Nephron (organoid): ENCODE measurements at regions not wholly inside any gene's neighbourhood (a gene's known extent, or its start where the extent isn't known, plus 50 kb on each side); places are given as distances from the start of the nearest gene placed in this dataset.

ENCODE experiments used
- H3K27ac Mint-ChIP-seq, 3 experiments: 2 replicates each; pipeline ENCODE4 v1.8.0; 2020; ENCODE audit warnings: mixed read lengths in 3 of 3, mild to moderate bottlenecking in 2 of 3, moderate library complexity in 1 of 3
- H3K27me3 Mint-ChIP-seq: 2 replicates; pipeline ENCODE4 v1.8.0; 2021; ENCODE audit warnings: low read depth, mild to moderate bottlenecking, moderate library complexity, mixed read lengths
- H3K36me3 Mint-ChIP-seq: 2 replicates; pipeline ENCODE4 v1.8.0; 2020; ENCODE audit warnings: low read depth, mixed read lengths
- H3K4me1 Mint-ChIP-seq: 2 replicates; pipeline ENCODE4 v1.8.0; 2020; ENCODE audit warnings: mixed read lengths
- H3K4me3 Mint-ChIP-seq, 3 experiments: 2 replicates each; pipeline ENCODE4 v1.8.0; 2020; ENCODE audit warnings: mild to moderate bottlenecking in 3 of 3, mixed read lengths in 3 of 3, moderate library complexity in 2 of 3
- H3K9me3 Mint-ChIP-seq: 2 replicates; pipeline ENCODE4 v1.8.0; 2020; ENCODE audit warnings: mixed read lengths
- TF ChIP-seq, protein P1 (sequence below), 3 experiments: fragments of 200-600 bp; sonication (generic); IDR thresholded peaks; one replicate each; pipeline ENCODE4 v1.5.0; 2021; ENCODE audit warnings: antibody characterized with exemption in 3 of 3; ENCODE audit not compliant: unreplicated experiment in 3 of 3

DNA sequence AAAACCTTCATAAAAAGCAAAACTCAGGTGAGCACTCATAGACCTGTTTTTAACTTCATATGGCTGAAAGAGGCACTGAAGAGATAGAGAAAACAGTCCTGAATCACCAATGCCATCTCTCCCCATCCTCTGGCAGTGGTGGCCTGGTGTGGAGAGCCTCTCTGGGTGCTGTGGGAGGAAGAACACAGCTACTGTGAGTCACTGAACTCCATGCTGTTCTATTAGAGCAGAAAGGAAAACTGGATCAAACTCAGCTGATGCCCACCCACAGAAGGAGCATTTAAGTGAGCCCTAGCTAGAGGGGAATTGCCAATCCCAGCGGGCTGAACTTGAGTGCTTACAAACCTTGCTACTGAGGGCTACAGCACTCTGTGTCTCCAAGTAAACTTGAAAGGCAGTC, 115.3 kb upstream of the SESN3 start:
- no peaks in the 10 kb centered on the region for H3K27me3 Mint-ChIP-seq
- H3K4me1 Mint-ChIP-seq, result peaks cover 15% of the 10 kb centered on the region
- TF ChIP-seq, protein P1, sequence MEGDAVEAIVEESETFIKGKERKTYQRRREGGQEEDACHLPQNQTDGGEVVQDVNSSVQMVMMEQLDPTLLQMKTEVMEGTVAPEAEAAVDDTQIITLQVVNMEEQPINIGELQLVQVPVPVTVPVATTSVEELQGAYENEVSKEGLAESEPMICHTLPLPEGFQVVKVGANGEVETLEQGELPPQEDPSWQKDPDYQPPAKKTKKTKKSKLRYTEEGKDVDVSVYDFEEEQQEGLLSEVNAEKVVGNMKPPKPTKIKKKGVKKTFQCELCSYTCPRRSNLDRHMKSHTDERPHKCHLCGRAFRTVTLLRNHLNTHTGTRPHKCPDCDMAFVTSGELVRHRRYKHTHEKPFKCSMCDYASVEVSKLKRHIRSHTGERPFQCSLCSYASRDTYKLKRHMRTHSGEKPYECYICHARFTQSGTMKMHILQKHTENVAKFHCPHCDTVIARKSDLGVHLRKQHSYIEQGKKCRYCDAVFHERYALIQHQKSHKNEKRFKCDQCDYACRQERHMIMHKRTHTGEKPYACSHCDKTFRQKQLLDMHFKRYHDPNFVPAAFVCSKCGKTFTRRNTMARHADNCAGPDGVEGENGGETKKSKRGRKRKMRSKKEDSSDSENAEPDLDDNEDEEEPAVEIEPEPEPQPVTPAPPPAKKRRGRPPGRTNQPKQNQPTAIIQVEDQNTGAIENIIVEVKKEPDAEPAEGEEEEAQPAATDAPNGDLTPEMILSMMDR (IDR thresholded peaks at IDR 0.05; ENCODE audit: unreplicated experiment in 3 of 3), result no peak
- no peak overlapping the region for H3K27ac Mint-ChIP-seq
- no peaks in the 10 kb centered on the region for H3K36me3 Mint-ChIP-seq
- H3K4me3 Mint-ChIP-seq, result no peak overlapping the region
- H3K9me3 Mint-ChIP-seq, result peaks cover 14% of the 10 kb centered on the region

DNA sequence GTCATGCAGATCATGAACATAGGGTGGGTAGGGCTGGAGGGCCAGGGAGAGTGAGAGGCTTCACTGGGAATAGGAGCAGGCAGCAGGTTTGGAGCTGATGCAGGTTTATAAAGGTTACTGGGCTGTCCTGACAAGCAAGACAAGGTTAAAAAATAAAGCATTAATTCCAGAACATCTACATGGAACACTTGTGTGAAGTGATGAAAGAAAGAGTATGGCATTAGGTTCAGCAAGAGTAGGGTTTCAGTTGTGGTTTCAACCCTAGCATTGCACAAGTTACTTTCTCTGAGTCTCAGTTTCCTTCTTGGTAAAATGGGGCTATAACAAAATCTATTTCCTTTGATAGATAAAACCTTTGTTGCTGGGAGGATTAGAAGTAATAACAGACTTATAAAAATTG, 114.6 kb upstream of the SESN3 start:
- peak overlapping the region in 2 of 3 experiments; percentile 40 to 47 for H3K27ac Mint-ChIP-seq
- H3K9me3 Mint-ChIP-seq, result peaks cover 14% of the 10 kb centered on the region
- no peaks in the 10 kb centered on the region for H3K27me3 Mint-ChIP-seq
- peaks cover 15% of the 10 kb centered on the region for H3K4me1 Mint-ChIP-seq
- H3K36me3 Mint-ChIP-seq, result no peaks in the 10 kb centered on the region
- H3K4me3 Mint-ChIP-seq, result no peak overlapping the region
- TF ChIP-seq, protein P1 (IDR thresholded peaks at IDR 0.05; ENCODE audit: unreplicated experiment in 3 of 3), result no peak

DNA sequence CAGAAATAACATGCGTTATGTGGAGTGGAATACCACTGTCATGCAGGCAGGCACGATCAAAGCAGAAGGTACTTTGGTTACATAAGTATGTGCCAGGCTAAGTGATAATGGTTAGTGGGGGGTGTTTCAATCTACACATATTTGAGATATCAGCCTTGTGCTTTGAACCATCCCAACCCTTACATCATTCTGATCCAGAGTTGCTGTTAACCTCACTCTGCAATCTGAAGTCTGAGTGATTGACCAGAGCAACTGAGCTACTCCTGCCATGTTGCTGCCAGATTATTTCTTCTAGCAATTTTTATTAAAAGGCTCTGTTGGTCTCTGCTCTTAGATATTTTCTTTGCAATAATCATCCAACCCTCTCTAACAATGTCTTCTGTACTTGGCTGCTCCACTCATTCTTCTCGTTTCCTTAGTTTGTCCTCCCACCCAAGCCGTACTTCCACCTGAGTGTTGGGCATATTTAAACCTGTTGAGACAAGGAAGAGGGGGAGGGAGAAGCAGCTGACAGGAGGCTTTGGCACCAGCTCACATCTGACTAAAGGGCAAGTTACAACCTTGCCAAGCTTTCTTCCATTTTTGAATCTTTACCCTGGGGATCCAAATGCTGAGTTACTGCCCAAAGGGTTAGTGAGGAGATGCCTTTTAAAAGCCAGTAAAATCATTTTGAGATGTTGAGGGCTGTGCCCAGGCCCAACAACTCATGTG, 114.1 kb upstream of the SESN3 start:
- no peaks in the 10 kb centered on the region for H3K36me3 Mint-ChIP-seq
- H3K27me3 Mint-ChIP-seq, result no peaks in the 10 kb centered on the region
- TF ChIP-seq, protein P1 (IDR thresholded peaks at IDR 0.05; ENCODE audit: unreplicated experiment in 3 of 3), result no peak
- no peak overlapping the region for H3K4me3 Mint-ChIP-seq
- peaks cover 14% of the 10 kb centered on the region for H3K9me3 Mint-ChIP-seq
- peaks cover 15% of the 10 kb centered on the region for H3K4me1 Mint-ChIP-seq
- H3K27ac Mint-ChIP-seq, result peak overlapping the region in 2 of 3 experiments; percentile 40 to 47

DNA sequence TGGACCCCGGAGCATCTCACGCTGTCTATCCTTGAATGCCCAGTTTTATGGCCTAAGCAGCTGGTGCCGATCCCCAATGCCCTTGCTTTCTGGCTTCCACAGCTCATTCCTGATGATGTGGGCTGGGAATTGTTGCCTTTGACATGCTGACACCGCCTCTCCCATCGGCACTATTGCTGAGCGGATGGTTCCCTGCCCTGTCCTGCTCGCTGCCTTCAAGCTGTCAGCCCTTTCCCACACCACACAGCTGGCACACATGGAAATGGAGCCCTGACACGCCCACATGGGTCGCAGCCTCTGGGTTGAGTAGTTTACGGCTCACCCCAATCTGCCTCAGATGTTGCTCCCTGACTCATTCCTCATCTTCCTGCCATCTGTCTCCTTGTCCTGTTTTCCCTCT, 110.2 kb upstream of the SESN3 start:
- TF ChIP-seq, protein P1 (IDR thresholded peaks at IDR 0.05; ENCODE audit: unreplicated experiment in 3 of 3), result no peak
- H3K27ac Mint-ChIP-seq, result no peak overlapping the region
- peak overlapping the region; percentile 1 to 16 (median 16) for H3K4me3 Mint-ChIP-seq
- no peaks in the 10 kb centered on the region for H3K36me3 Mint-ChIP-seq
- H3K4me1 Mint-ChIP-seq, result peaks cover 15% of the 10 kb centered on the region
- no peaks in the 10 kb centered on the region for H3K9me3 Mint-ChIP-seq
- H3K27me3 Mint-ChIP-seq, result no peaks in the 10 kb centered on the region

DNA sequence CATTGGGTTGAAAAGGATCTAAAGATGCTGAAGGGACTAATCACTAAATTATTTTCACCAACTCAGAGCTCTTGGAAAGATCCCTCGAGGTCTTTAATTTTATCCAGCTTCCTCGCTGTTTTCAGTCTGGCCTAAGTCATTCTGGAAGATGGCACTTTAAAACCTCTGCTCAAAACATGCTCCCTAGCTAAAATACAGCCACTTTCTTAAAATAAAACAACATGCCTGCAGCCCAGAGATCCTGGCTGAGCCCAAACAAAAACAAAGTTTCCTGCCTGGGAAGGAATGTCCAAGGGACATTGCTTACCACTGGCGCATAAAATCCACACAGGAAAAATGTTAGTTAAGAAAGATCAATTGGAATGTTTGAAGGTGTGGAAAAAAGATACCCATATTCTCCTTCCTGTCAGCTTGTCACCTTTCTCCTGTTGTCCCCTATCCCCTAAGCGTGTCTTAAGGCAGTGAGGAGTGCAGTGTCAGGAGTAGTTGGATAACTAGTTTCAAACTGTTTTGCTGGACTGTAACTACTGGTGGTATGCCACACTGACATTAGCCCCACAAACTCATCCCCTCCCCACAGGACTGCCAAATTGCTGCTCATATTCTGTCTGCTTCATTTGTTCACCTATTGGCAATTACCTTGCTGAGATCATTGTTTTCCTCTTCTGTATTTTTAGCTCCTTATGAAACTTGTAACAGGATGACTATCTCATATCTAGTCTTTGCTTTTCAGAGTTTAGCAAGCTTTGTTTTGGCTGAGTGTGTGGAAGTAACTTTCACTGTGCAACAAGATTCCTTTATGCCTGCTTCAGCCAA, 108.3 kb upstream of the SESN3 start:
- H3K9me3 Mint-ChIP-seq, result no peaks in the 10 kb centered on the region
- H3K27me3 Mint-ChIP-seq, result no peaks in the 10 kb centered on the region
- H3K4me3 Mint-ChIP-seq, result no peak overlapping the region
- peaks cover 16% of the 10 kb centered on the region for H3K4me1 Mint-ChIP-seq
- no peaks in the 10 kb centered on the region for H3K36me3 Mint-ChIP-seq
- H3K27ac Mint-ChIP-seq, result no peak overlapping the region
- TF ChIP-seq, protein P1 (IDR thresholded peaks at IDR 0.05; ENCODE audit: unreplicated experiment in 3 of 3), result no peak
